Astrocyte (in vitro differentiated cells and primary cell): ENCODE measurements at regions not wholly inside any gene's neighbourhood (a gene's known extent, or its start where the extent isn't known, plus 50 kb on each side); places are given as distances from the start of the nearest gene placed in this dataset.

ENCODE experiments used
- CTCF ChIP-seq: IDR thresholded peaks from 2 replicates; pipeline ENCODE4 v1.5.1; 2011; ENCODE audit warnings: low read depth, mild to moderate bottlenecking, inconsistent platforms, low read length, moderate library complexity; ENCODE audit not compliant: insufficient read depth
- EZH2 ChIP-seq: IDR thresholded peaks from 2 replicates; pipeline ENCODE4 v1.6.1; 2012; ENCODE audit warnings: mild to moderate bottlenecking, low read length, inconsistent platforms; ENCODE audit not compliant: insufficient read depth

GRCh38 chr2:82599021-82599420 lies 1860.1 kb downstream of the SUCLG1 start:
- TF ChIP-seq EZH2, result no peak
- no peak for TF ChIP-seq CTCF
